Tibial nerve (tissue), 4 donors: ENCODE measurements at regions not wholly inside any gene's neighbourhood (a gene's known extent, or its start where the extent isn't known, plus 50 kb on each side); places are given as distances from the start of the nearest gene placed in this dataset.

Experiments used
- CTCF ChIP-seq, 5 experiments: fragments of 200-600 bp in 3 of 5; fragments of 450-650 bp in 2 of 5; sonication (generic) in 3 of 5; IDR thresholded peaks; one replicate each; pipeline ENCODE4 v1.5.1; 2016 to 2019; ENCODE audit warnings: antibody characterized with exemption in 5 of 5, mild to moderate bottlenecking in 3 of 5, moderate library complexity in 2 of 5
- EP300 ChIP-seq, 2 donors: sonication (generic); formaldehyde crosslinking; IDR thresholded peaks; one replicate each; pipeline ENCODE4 v1.6.1; 2017; ENCODE audit warnings: antibody characterized with exemption in 2 of 2, mild to moderate bottlenecking in 1 of 2
- POLR2A ChIP-seq, 2 donors: fragments of 450-650 bp; IDR thresholded peaks; one replicate each; pipeline ENCODE4 v1.6.1; 2017; ENCODE audit warnings: antibody characterized with exemption in 2 of 2, mild to moderate bottlenecking in 2 of 2, moderate library complexity in 2 of 2

- TF ChIP-seq POLR2A (IDR thresholded peaks at IDR 0.05) (no peak), CTCF (IDR thresholded peaks at IDR 0.05) (no peak), EP300 (IDR thresholded peaks at IDR 0.05) (no peak)
Observed at GRCh38 chr16:82241469-82242052, 71.5 kb upstream of the MPHOSPH6 start.
